Stimulated activated CD4-positive, alpha-beta T cell treated with anti-CD3 and anti-CD28 coated beads, Interleukin-1b, Interleukin-23, amount 100 ng/mL, for 48 hours (primary cell): ENCODE measurements at regions not wholly inside any gene's neighbourhood (a gene's known extent, or its start where the extent isn't known, plus 50 kb on each side); places are given as distances from the start of the nearest gene placed in this dataset.

Experiments used
- DNase-seq: peaks from one replicate; pipeline ENCODE4 v3.0.0-alpha.2; 2020

- no peak for DNase-seq
Observed at GRCh38 chr1:168875831-168876230, 146.8 kb upstream of the DPT start.

- no peak for DNase-seq
Observed at GRCh38 chr1:168876830-168877229, 147.8 kb upstream of the DPT start.

- no peak for DNase-seq
Observed at GRCh38 chr1:168879896-168880734, 151.1 kb upstream of the DPT start.

- DNase-seq, result no peak
Observed at GRCh38 chr1:168881656-168882260, 152.8 kb upstream of the DPT start.

- DNase-seq, result no peak
Observed at GRCh38 chr1:168887381-168887780, 158.4 kb upstream of the DPT start.

GRCh38 chr1:168888418-168888817, 159.4 kb upstream of the DPT start:
- no peak for DNase-seq

GRCh38 chr1:168892931-168893330, 163.9 kb upstream of the DPT start:
- DNase-seq, result no peak

GRCh38 chr1:168893359-168893801, 164.4 kb upstream of the DPT start:
- no peak for DNase-seq

- no peak for DNase-seq
Observed at GRCh38 chr1:168894397-168894903, 165.4 kb upstream of the DPT start.

DNA sequence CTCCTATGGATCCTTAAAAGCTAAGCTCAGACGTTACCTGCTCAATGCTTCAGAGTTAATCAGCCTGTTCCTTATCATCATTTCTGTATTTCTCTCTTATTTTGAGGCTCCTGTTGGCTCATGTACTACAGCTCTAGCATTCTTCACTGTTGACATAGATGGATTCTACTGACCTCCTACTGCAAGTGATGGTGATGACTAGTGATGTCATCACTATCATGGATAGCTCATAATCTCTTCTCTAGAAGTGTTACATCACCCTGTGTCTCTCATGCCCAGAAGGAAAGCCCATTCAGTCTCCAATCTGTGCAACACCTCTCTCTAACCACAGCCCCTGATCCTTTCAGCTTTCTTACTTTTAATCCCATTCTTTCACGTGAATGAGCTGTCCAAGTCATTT, 168.2 kb upstream of the DPT start:
- no peak for DNase-seq

DNA sequence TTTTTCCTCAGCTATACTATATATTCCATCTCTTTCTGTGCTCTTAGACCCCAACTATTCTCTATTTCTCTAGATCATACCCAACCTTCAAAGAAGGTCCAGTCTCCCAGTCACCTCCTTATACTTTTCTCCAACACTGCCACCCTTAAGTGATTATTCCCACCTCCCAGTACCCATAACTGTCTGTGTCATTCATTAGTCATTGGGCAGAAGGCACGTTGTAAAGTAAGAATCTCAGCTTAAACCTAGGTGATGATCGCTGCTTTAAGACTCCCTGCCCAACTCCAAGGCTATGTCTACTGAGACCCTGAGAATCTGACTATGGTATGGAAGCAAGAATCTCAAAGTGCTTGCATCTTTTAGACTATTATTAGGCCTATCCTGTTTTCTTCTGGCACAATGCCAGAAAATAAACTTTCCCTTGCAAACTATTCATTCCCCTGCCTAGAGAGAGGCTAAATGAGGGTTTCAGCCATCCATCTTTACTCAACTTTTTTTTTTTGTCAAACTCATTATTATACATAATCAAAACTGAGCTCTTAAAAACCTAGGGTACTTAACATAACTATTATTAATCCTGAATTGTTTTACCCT, 174.3 kb upstream of the DPT start:
- no peak for DNase-seq

GRCh38 chr1:168905633-168906032, 176.6 kb upstream of the DPT start:
- DNase-seq, result no peak

DNA sequence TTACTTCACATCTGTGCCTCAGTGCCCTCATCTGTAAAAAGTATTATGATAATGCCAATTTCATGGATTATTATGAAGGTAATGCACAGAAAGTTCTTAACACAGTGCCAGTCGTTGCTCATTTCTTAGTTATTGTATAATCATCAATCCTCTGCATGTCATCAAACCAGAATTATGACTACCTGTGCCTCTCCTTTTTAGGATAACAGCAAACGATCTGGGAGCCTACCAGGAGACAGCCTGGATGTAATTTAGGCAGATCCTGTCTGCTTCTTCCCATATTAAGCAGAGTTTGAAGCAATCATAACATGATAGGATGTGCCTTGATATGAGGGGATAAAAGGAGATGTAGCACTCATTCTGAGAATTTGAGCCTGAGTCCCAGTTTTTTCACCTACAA, 177.4 kb upstream of the DPT start:
- no peak for DNase-seq

- no peak for DNase-seq
Observed at GRCh38 chr1:168907053-168907452, 178.0 kb upstream of the DPT start.

- DNase-seq, result no peak
Observed at GRCh38 chr1:168907786-168908348, 178.9 kb upstream of the DPT start.

GRCh38 chr1:168910403-168910802, 181.4 kb upstream of the DPT start:
- no peak for DNase-seq

- DNase-seq, result no peak
Observed at GRCh38 chr1:168911370-168911769, 182.4 kb upstream of the DPT start.

DNA sequence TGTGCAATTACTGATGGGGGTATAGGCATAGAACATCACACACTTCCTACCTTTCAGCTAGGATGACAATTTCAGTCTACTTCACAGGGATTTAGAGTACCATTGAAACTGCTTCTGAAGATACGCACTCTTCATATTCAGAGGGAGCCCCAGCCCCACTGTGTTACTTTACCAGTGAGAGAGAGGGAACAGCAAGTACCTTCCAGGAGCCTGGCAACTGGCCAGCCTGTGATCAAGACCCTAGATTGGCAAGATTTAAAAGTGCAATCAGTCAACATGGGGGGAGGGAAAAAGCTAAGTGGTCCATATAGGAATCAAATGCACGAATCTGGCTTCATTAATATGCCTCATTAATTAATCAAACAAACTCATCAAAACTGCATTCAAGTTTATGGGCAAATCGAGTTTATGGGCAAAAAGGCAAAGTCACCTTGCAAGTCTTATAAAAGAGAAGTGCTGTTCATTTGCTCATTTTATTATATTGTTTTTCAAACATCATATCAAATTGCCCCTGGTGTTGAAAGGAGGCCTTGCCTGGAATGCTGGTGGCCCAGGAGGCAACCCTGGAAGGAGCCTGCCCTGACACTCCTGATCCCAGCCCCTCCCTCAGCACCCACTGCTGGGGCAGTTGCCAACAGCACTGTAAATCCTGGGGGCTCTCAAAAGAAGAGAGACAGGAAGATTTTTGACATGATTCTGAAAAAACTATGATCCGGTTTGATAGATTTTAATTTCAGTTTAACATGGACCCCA, 184.9 kb upstream of the DPT start:
- DNase-seq, result no peak

- no peak for DNase-seq
Observed at GRCh38 chr1:168917309-168917708, 188.3 kb upstream of the DPT start.

- DNase-seq, result no peak
Observed at GRCh38 chr1:168917796-168918195, 188.7 kb upstream of the ATP1B1 start.

GRCh38 chr1:168918860-168919741, 187.4 kb upstream of the ATP1B1 start:
- no peak for DNase-seq
